Activated B cell treated with CpG ODN at 0.5 μM for 24 hours (primary cell): ENCODE measurements at regions not wholly inside any gene's neighbourhood (a gene's known extent, or its start where the extent isn't known, plus 50 kb on each side); places are given as distances from the start of the nearest gene placed in this dataset.
"Not testable (repeated sequence)": the region's sequence is repeated elsewhere in the genome, so short reads cannot be mapped to it uniquely, and the experiment has no call there.

Source experiments
- ATAC-seq: fragments of 200-7000 bp; cut with Tn5 transposase; one replicate; pipeline ENCODE4 v1.10.0; 2021; ENCODE audit warnings: low read depth, mild to moderate bottlenecking, moderate library complexity
- CTCF ChIA-PET: fragments of 350-600 bp; sonication (Branson Sonifier 250); formaldehyde crosslinking; loops from one replicate; lab custom pipeline; 2021; ENCODE audit warnings: antibody characterized with exemption; lab: Charles Lee
- POLR2A ChIA-PET: fragments of 350-600 bp; sonication (Branson Sonifier 250); formaldehyde crosslinking; loops from one replicate; lab custom pipeline; 2021; ENCODE audit warnings: antibody characterized with exemption; lab: Charles Lee
- DNase-seq: peaks from one replicate; pipeline ENCODE4 v3.0.0; 2022
- H3K27ac Mint-ChIP-seq: one replicate; pipeline ENCODE4 v1.8.0; 2020; ENCODE audit warnings: mixed read lengths
- H3K27me3 Mint-ChIP-seq: one replicate; pipeline ENCODE4 v1.8.0; 2021; ENCODE audit warnings: mixed read lengths
- H3K36me3 Mint-ChIP-seq: one replicate; pipeline ENCODE4 v1.8.0; 2021; ENCODE audit warnings: low read depth, mixed read lengths
- H3K4me1 Mint-ChIP-seq: one replicate; pipeline ENCODE4 v1.8.0; 2021; ENCODE audit warnings: mixed read lengths
- H3K4me3 Mint-ChIP-seq: one replicate; pipeline ENCODE4 v1.8.0; 2020; ENCODE audit warnings: mild to moderate bottlenecking, mixed read lengths
- H3K9me3 Mint-ChIP-seq: one replicate; pipeline ENCODE4 v1.8.0; 2020; ENCODE audit warnings: mixed read lengths
- CTCF ChIP-seq: fragments of 200-600 bp; IDR thresholded peaks from one replicate; pipeline ENCODE4 v1.8.0; 2022; ENCODE audit warnings: antibody characterized with exemption, mild to moderate bottlenecking
- intact Hi-C: fragments of 100-400 bp; cut with micrococcal nuclease; formaldehyde crosslinking; loops from one replicate; pipeline ENCODE4 v1.15.1; 2024

- no peak for ATAC-seq
- Mint-ChIP-seq H3K27me3 (no peaks in the 10 kb centered on the region), H3K36me3 (no peaks in the 10 kb centered on the region), H3K9me3 (no peaks in the 10 kb centered on the region), H3K4me1 (no peaks in the 10 kb centered on the region), H3K27ac (no peak overlapping the region), H3K4me3 (no peak overlapping the region)
- no peak for TF ChIP-seq CTCF
- CTCF ChIA-PET: no interaction called here
- intact Hi-C loops: no loop called here
- POLR2A ChIA-PET: no interaction called here
- no peak for DNase-seq
These were observed 115.4 kb upstream of the MAP2 start for GRCh38 chr2:209308415-209308814.

GRCh38 chr2:209311948-209312347, 111.9 kb upstream of the MAP2 start:
- Mint-ChIP-seq H3K27ac (no peak overlapping the region), H3K27me3 (no peaks in the 10 kb centered on the region), H3K4me1 (no peaks in the 10 kb centered on the region), H3K9me3 (no peaks in the 10 kb centered on the region), H3K36me3 (no peaks in the 10 kb centered on the region), H3K4me3 (no peak overlapping the region)
- ChIA-PET POLR2A (no interaction called here), CTCF (no interaction called here)
- no peak for TF ChIP-seq CTCF
- ATAC-seq (no peak), DNase-seq (no peak)
- intact Hi-C loops: no loop called here

DNA sequence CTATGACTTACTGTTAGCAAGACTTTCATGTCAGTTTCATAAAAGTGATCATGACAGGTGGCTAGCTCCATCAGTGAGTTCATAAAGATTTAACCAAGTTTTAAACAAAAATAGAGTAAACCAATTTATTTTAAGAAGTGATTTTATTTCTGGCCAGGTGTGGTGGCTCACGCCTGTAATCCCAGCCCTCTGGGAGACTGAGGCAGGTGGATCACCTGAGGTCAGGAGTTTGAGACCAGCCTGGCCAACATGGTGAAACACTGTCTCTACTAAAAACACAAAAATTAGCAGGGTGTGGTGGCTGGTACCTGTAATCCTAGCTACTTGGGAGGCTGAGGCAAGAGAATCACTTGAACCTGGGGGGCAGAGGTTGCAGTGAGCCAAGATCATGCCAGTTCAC, 111.4 kb upstream of the MAP2 start:
- DNase-seq, H3K36me3 Mint-ChIP-seq, H3K4me1 Mint-ChIP-seq, intact Hi-C loops, H3K9me3 Mint-ChIP-seq, CTCF ChIA-PET, POLR2A ChIA-PET, H3K27ac Mint-ChIP-seq, ATAC-seq, H3K27me3 Mint-ChIP-seq, H3K4me3 Mint-ChIP-seq: not testable (repeated sequence)

DNA sequence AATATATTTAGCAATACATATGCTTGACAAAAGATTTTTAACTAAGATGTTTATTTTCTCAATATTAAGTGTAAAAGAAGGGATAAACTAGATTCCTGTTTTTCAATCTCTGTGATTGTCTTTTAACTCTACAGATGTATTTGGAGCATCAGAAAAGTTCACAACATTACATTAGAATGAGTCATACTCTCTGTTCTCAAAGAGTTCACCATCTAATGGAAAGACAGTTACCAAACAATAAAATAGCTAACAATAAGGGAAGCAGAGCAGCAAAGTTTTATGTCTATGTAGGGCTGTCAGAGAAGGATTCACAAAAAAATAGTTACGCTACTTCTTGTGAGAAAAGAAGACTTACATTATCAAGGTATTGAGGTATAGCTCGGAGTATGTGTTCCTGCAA, 109.2 kb upstream of the MAP2 start:
- no peaks in the 10 kb centered on the region for H3K36me3 Mint-ChIP-seq
- ChIA-PET POLR2A (no interaction called here), CTCF (no interaction called here)
- H3K27me3 Mint-ChIP-seq: no peaks in the 10 kb centered on the region
- intact Hi-C loops: no loop called here
- H3K27ac Mint-ChIP-seq: no peak overlapping the region
- no peaks in the 10 kb centered on the region for H3K4me1 Mint-ChIP-seq
- no peaks in the 10 kb centered on the region for H3K9me3 Mint-ChIP-seq
- DNase-seq (no peak), ATAC-seq (no peak)
- no peak overlapping the region for H3K4me3 Mint-ChIP-seq
- TF ChIP-seq CTCF: no peak

DNA sequence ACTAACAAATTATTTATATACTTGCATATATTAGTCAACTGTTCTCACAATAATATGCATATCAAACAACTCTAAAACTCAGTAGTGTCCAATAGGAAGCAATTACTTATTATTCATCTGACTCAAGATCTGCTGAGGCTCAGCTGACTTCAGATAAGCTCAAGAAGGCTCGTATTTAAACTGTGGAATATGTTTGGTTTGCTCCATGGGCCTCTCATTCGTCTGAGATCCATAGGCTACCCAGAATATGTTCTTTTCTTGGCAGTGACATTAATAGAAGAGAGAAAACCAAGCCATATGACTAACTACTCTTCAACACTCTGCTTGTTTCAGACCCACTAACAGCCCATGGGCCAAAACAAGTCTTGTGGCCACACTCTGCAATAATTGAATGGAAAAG, 107.7 kb upstream of the MAP2 start:
- CTCF ChIA-PET: no interaction called here
- no peaks in the 10 kb centered on the region for H3K27me3 Mint-ChIP-seq
- ATAC-seq (no peak), DNase-seq (no peak)
- POLR2A ChIA-PET: no interaction called here
- intact Hi-C loops: no loop called here
- no peaks in the 10 kb centered on the region for H3K9me3 Mint-ChIP-seq
- H3K27ac Mint-ChIP-seq: no peak overlapping the region
- H3K4me3 Mint-ChIP-seq: no peak overlapping the region
- H3K4me1 Mint-ChIP-seq: no peaks in the 10 kb centered on the region
- TF ChIP-seq CTCF: no peak
- H3K36me3 Mint-ChIP-seq: no peaks in the 10 kb centered on the region

- peaks cover 5% of the 10 kb centered on the region for H3K27me3 Mint-ChIP-seq
- H3K27ac Mint-ChIP-seq: no peak overlapping the region
- no peaks in the 10 kb centered on the region for H3K9me3 Mint-ChIP-seq
- CTCF ChIA-PET: interaction anchor here (0.7 kb wide), 1 partner anchor 17 kb away, joined by 3 read pairs; no protein-coding TSS in a partner anchor
- H3K36me3 Mint-ChIP-seq: no peaks in the 10 kb centered on the region
- POLR2A ChIA-PET: no interaction called here
- DNase-seq (no peak), ATAC-seq (no peak)
- intact Hi-C loops: no loop called here
- no peak overlapping the region for H3K4me3 Mint-ChIP-seq
- no peak for TF ChIP-seq CTCF
- H3K4me1 Mint-ChIP-seq: no peaks in the 10 kb centered on the region
These were observed 102.8 kb upstream of the MAP2 start for GRCh38 chr2:209321076-209321475.
